Mesendoderm (in vitro differentiated cells): ENCODE measurements at regions not wholly inside any gene's neighbourhood (a gene's known extent, or its start where the extent isn't known, plus 50 kb on each side); places are given as distances from the start of the nearest gene placed in this dataset.
"Not testable (repeated sequence)": the region's sequence is repeated elsewhere in the genome, so short reads cannot be mapped to it uniquely, and the experiment has no call there.

Source experiments
- DNase-seq: peaks from one replicate; pipeline ENCODE4 v3.0.0; 2013
- H2AK5ac ChIP-seq: 2 replicates; pipeline ENCODE4 v1.6.1; 2013; ENCODE audit warnings: low read length, inconsistent platforms
- H2BK120ac ChIP-seq: 2 replicates; pipeline ENCODE4 v1.6.1; 2013; ENCODE audit warnings: low read depth, mild to moderate bottlenecking, low read length, moderate library complexity, mixed read lengths
- H2BK15ac ChIP-seq: replicated peaks from 2 replicates; pipeline ENCODE4 v1.6.1; 2013; ENCODE audit warnings: low read depth, mild to moderate bottlenecking, moderate library complexity
- H2BK5ac ChIP-seq: 2 replicates; pipeline ENCODE4 v1.6.1; 2013; ENCODE audit warnings: low read length, inconsistent platforms
- H3K18ac ChIP-seq: 2 replicates; pipeline ENCODE4 v1.6.1; 2013; ENCODE audit warnings: mild to moderate bottlenecking, low read length, mixed read lengths
- H3K23ac ChIP-seq: one replicate; pipeline ENCODE4 v1.6.1; 2013; ENCODE audit warnings: low read length
- H3K27ac ChIP-seq: 2 replicates; pipeline ENCODE4 v1.5.1; 2013; ENCODE audit warnings: low read depth, mild to moderate bottlenecking, inconsistent platforms, low read length, moderate library complexity
- H3K27me3 ChIP-seq: 2 replicates; pipeline ENCODE4 v1.6.1; 2013; ENCODE audit warnings: low read length, control low read depth, mild to moderate bottlenecking, inconsistent platforms; ENCODE audit not compliant: insufficient read depth, poor library complexity
- H3K36me3 ChIP-seq: 2 replicates; pipeline ENCODE4 v1.6.1; 2013; ENCODE audit warnings: low read length, inconsistent platforms; ENCODE audit not compliant: control insufficient read depth, insufficient read depth
- H3K4ac ChIP-seq: one replicate; pipeline ENCODE4 v1.6.1; 2013; ENCODE audit warnings: low read depth, mild to moderate bottlenecking, low read length, moderate library complexity
- H3K4me1 ChIP-seq: 2 replicates; pipeline ENCODE4 v1.6.1; 2013; ENCODE audit warnings: low read depth, low read length, inconsistent platforms; ENCODE audit not compliant: control insufficient read depth
- H3K4me2 ChIP-seq: 2 replicates; pipeline ENCODE4 v1.6.1; 2013; ENCODE audit warnings: low read length
- H3K4me3 ChIP-seq: 2 replicates; pipeline ENCODE4 v1.5.1; 2013; ENCODE audit warnings: mild to moderate bottlenecking, low read length
- H3K56ac ChIP-seq: one replicate; pipeline ENCODE4 v1.6.1; 2013; ENCODE audit warnings: low read length
- H3K79me1 ChIP-seq: 2 replicates; pipeline ENCODE4 v1.6.1; 2013; ENCODE audit warnings: low read length, inconsistent platforms
- H3K79me2 ChIP-seq: 2 replicates; pipeline ENCODE4 v1.6.1; 2013; ENCODE audit warnings: mild to moderate bottlenecking, low read length; ENCODE audit not compliant: control insufficient read depth, insufficient read depth
- H3K9ac ChIP-seq: 2 replicates; pipeline ENCODE4 v1.6.1; 2013; ENCODE audit warnings: low read length, inconsistent platforms
- H4K5ac ChIP-seq: one replicate; pipeline ENCODE4 v1.6.1; 2013; ENCODE audit warnings: low read length
- H4K8ac ChIP-seq: one replicate; pipeline ENCODE4 v1.6.1; 2013; ENCODE audit warnings: low read depth, mild to moderate bottlenecking, control low read depth, low read length, moderate library complexity
- WGBS: extraction: QIAGEN DNeasy Blood & Tissue Kit; methylation state at CpG from one replicate; pipeline ENCODE4 v1.1.7; 2013; ENCODE audit warnings: low lambda C conversion rate, missing lambda C conversion rate; ENCODE audit not compliant: insufficient coverage; ENCODE audit errors: extremely low coverage; 5-methylcytosine and 5-hydroxymethylcytosine counted together

GRCh38 chr18:73118121-73118816 is 250.5 kb upstream of the NETO1 start:
- Histone ChIP-seq H3K4ac (no peak overlapping the region), H3K4me2 (no peak overlapping the region), H3K18ac (no peak overlapping the region), H4K5ac (no peak overlapping the region), H3K27ac (no peak overlapping the region), H3K79me1 (no peaks in the 10 kb centered on the region), H3K27me3 (no peaks in the 10 kb centered on the region), H3K23ac (no peak overlapping the region), H3K4me1 (no peaks in the 10 kb centered on the region), H3K36me3 (no peaks in the 10 kb centered on the region), H2BK15ac (no peak overlapping the region), H3K9ac (no peak overlapping the region), H3K4me3 (no peak overlapping the region), H3K79me2 (no peaks in the 10 kb centered on the region), H4K8ac (no peak overlapping the region), H2AK5ac (no peak overlapping the region), H3K56ac (no peak overlapping the region), H2BK5ac (no peak overlapping the region), H2BK120ac (no peak overlapping the region)
- no CpG with 5 or more reads among the region's 3 CpGs for WGBS
- no peak for DNase-seq

GRCh38 chr18:73110307-73110706 is 242.5 kb upstream of the NETO1 start:
- no CpG with 5 or more reads among the region's 3 CpGs for WGBS
- H3K79me2 ChIP-seq = no peaks in the 10 kb centered on the region
- no peak overlapping the region for H3K27ac ChIP-seq
- no peaks in the 10 kb centered on the region for H3K4me1 ChIP-seq
- H2BK5ac ChIP-seq = no peak overlapping the region
- no peak overlapping the region for H4K8ac ChIP-seq
- H4K5ac ChIP-seq = no peak overlapping the region
- H2BK120ac ChIP-seq = no peak overlapping the region
- H3K4me2 ChIP-seq = no peak overlapping the region
- no peak overlapping the region for H2AK5ac ChIP-seq
- H3K4me3 ChIP-seq = no peak overlapping the region
- no peaks in the 10 kb centered on the region for H3K27me3 ChIP-seq
- H3K23ac ChIP-seq = no peak overlapping the region
- DNase-seq = no peak
- H3K18ac ChIP-seq = no peak overlapping the region
- H3K9ac ChIP-seq = no peak overlapping the region
- H2BK15ac ChIP-seq = no peak overlapping the region
- H3K56ac ChIP-seq = no peak overlapping the region
- no peaks in the 10 kb centered on the region for H3K36me3 ChIP-seq
- no peaks in the 10 kb centered on the region for H3K79me1 ChIP-seq
- no peak overlapping the region for H3K4ac ChIP-seq

GRCh38 chr18:73101977-73102376 is 234.2 kb upstream of the NETO1 start:
- Histone ChIP-seq H3K27me3 (no peaks in the 10 kb centered on the region), H3K18ac (no peak overlapping the region), H3K36me3 (no peaks in the 10 kb centered on the region), H3K4me3 (no peak overlapping the region), H3K27ac (no peak overlapping the region), H3K79me2 (no peaks in the 10 kb centered on the region), H2BK120ac (no peak overlapping the region), H2BK15ac (no peak overlapping the region), H2BK5ac (no peak overlapping the region), H3K56ac (no peak overlapping the region), H3K4me1 (no peaks in the 10 kb centered on the region), H2AK5ac (no peak overlapping the region), H4K5ac (no peak overlapping the region), H3K4ac (no peak overlapping the region), H3K23ac (no peak overlapping the region), H3K9ac (no peak overlapping the region), H3K79me1 (no peaks in the 10 kb centered on the region), H4K8ac (no peak overlapping the region), H3K4me2 (no peak overlapping the region)
- DNase-seq = no peak
- WGBS = no CpG with 5 or more reads among the region's 4 CpGs

- not testable (repeated sequence) for H4K8ac ChIP-seq, H2BK120ac ChIP-seq, H3K27me3 ChIP-seq, H2BK5ac ChIP-seq, H3K18ac ChIP-seq, H3K36me3 ChIP-seq, H3K56ac ChIP-seq, H3K4me3 ChIP-seq, H2AK5ac ChIP-seq, H3K79me2 ChIP-seq, H3K23ac ChIP-seq, H3K27ac ChIP-seq, H3K79me1 ChIP-seq, H3K9ac ChIP-seq, H3K4ac ChIP-seq, H3K4me2 ChIP-seq, H2BK15ac ChIP-seq, H4K5ac ChIP-seq, H3K4me1 ChIP-seq, DNase-seq
- WGBS = no CpG with 5 or more reads among the region's 6 CpGs
Measured at GRCh38 chr18:73101491-73101890, 233.7 kb upstream of the NETO1 start.

- H3K4me2 ChIP-seq = no peak overlapping the region
- no peak overlapping the region for H3K4ac ChIP-seq
- H3K27ac ChIP-seq = no peak overlapping the region
- H3K4me3 ChIP-seq = no peak overlapping the region
- H3K9ac ChIP-seq = no peak overlapping the region
- no peaks in the 10 kb centered on the region for H3K4me1 ChIP-seq
- no peaks in the 10 kb centered on the region for H3K36me3 ChIP-seq
- no peak overlapping the region for H4K5ac ChIP-seq
- H3K27me3 ChIP-seq = no peaks in the 10 kb centered on the region
- no peak overlapping the region for H3K18ac ChIP-seq
- no peak for DNase-seq
- no peak overlapping the region for H2AK5ac ChIP-seq
- no peak overlapping the region for H3K56ac ChIP-seq
- no peak overlapping the region for H3K23ac ChIP-seq
- no peak overlapping the region for H4K8ac ChIP-seq
- no peak overlapping the region for H2BK120ac ChIP-seq
- no peak overlapping the region for H2BK15ac ChIP-seq
- WGBS = no CpG with 5 or more reads among the region's 2 CpGs
- no peak overlapping the region for H2BK5ac ChIP-seq
- no peaks in the 10 kb centered on the region for H3K79me1 ChIP-seq
- H3K79me2 ChIP-seq = no peaks in the 10 kb centered on the region
Measured at GRCh38 chr18:73099759-73100158, 232.0 kb upstream of the NETO1 start.

- Histone ChIP-seq H2AK5ac (no peak overlapping the region), H3K4me2 (no peak overlapping the region), H4K5ac (no peak overlapping the region), H3K4ac (no peak overlapping the region), H3K27ac (no peak overlapping the region), H3K4me1 (no peaks in the 10 kb centered on the region), H3K4me3 (no peak overlapping the region), H4K8ac (no peak overlapping the region), H2BK5ac (no peak overlapping the region), H3K18ac (no peak overlapping the region), H2BK120ac (no peak overlapping the region), H3K27me3 (no peaks in the 10 kb centered on the region), H3K56ac (no peak overlapping the region), H3K79me1 (no peaks in the 10 kb centered on the region), H3K23ac (no peak overlapping the region), H2BK15ac (no peak overlapping the region), H3K9ac (no peak overlapping the region), H3K36me3 (no peaks in the 10 kb centered on the region), H3K79me2 (no peaks in the 10 kb centered on the region)
- WGBS = no CpG with 5 or more reads among the region's 1 CpG
- DNase-seq = no peak
Measured at GRCh38 chr18:73093687-73094250, 226.0 kb upstream of the NETO1 start.
